GM23338 (cell line): ENCODE measurements at regions not wholly inside any gene's neighbourhood (a gene's known extent, or its start where the extent isn't known, plus 50 kb on each side); places are given as distances from the start of the nearest gene placed in this dataset.

ENCODE experiments used
- ATAC-seq: fragments of 200-7000 bp; cut with Tn5 transposase; 3 replicates; pipeline ENCODE4 v1.9.1; 2020
- DNase-seq: peaks from one replicate; pipeline ENCODE4 v3.0.0-alpha.2; 2015; ENCODE audit warnings: low spot score
- H2AFZ ChIP-seq: fragments of 200-600 bp; sonication (generic); 2 replicates; pipeline ENCODE4 v1.8.0; 2016; ENCODE audit warnings: antibody characterized with exemption, mild to moderate bottlenecking, moderate library complexity
- H3F3A ChIP-seq: fragments of 200-600 bp; sonication (generic); replicated peaks from 2 replicates; pipeline ENCODE4 v1.8.0; 2017; ENCODE audit warnings: antibody characterized with exemption, mixed run types, low read depth
- H3K27ac ChIP-seq: fragments of 200-600 bp; sonication (generic); 2 replicates; pipeline ENCODE4 v1.6.1; 2016; ENCODE audit warnings: low read depth
- H3K27me3 ChIP-seq: fragments of 200-600 bp; sonication (generic); 2 replicates; pipeline ENCODE4 v1.8.0; 2016; ENCODE audit warnings: mild to moderate bottlenecking, mixed run types, moderate library complexity; ENCODE audit not compliant: insufficient read depth
- H3K36me3 ChIP-seq: fragments of 200-600 bp; sonication (generic); 2 replicates; pipeline ENCODE4 v1.8.0; 2016; ENCODE audit warnings: mild to moderate bottlenecking; ENCODE audit not compliant: insufficient read depth
- H3K4me1 ChIP-seq: fragments of 200-600 bp; sonication (generic); 2 replicates; pipeline ENCODE4 v1.8.0; 2016; ENCODE audit warnings: mild to moderate bottlenecking, moderate library complexity; ENCODE audit not compliant: insufficient read depth
- H3K4me2 ChIP-seq: fragments of 200-600 bp; sonication (generic); 2 replicates; pipeline ENCODE4 v1.7.1; 2017; ENCODE audit warnings: mixed run types
- H3K4me3 ChIP-seq: fragments of 200-600 bp; sonication (generic); 2 replicates; pipeline ENCODE4 v1.6.1; 2016; ENCODE audit warnings: mixed run types
- H3K79me2 ChIP-seq: fragments of 200-600 bp; sonication (generic); replicated peaks from 2 replicates; pipeline ENCODE4 v1.8.0; 2017; ENCODE audit warnings: mild to moderate bottlenecking; ENCODE audit not compliant: insufficient read depth
- H3K9me2 ChIP-seq: fragments of 200-600 bp; sonication (generic); 2 replicates; pipeline ENCODE4 v1.8.0; 2017; ENCODE audit not compliant: insufficient read depth
- H4K20me1 ChIP-seq: fragments of 200-600 bp; sonication (generic); replicated peaks from 2 replicates; pipeline ENCODE4 v1.8.0; 2017; ENCODE audit warnings: mild to moderate bottlenecking; ENCODE audit not compliant: insufficient read depth
- H3K27ac Mint-ChIP-seq: 2 replicates; pipeline ENCODE4 v1.8.0; 2020; ENCODE audit warnings: inconsistent platforms, mild to moderate bottlenecking, moderate library complexity, mixed read lengths
- H3K27me3 Mint-ChIP-seq: 3 replicates; pipeline ENCODE4 v1.8.0; 2022; ENCODE audit warnings: low read depth, mild to moderate bottlenecking, moderate library complexity, mixed read lengths, inconsistent platforms; ENCODE audit not compliant: insufficient read depth, poor library complexity
- H3K36me3 Mint-ChIP-seq: 3 replicates; pipeline ENCODE4 v1.8.0; 2021; ENCODE audit warnings: low read depth, mild to moderate bottlenecking, inconsistent platforms, moderate library complexity, mixed read lengths
- H3K4me1 Mint-ChIP-seq: 3 replicates; pipeline ENCODE4 v1.8.0; 2020; ENCODE audit warnings: mild to moderate bottlenecking, inconsistent platforms, mixed read lengths
- H3K4me3 Mint-ChIP-seq: 3 replicates; pipeline ENCODE4 v1.8.0; 2021; ENCODE audit warnings: moderate library complexity, mild to moderate bottlenecking, inconsistent platforms, mixed read lengths
- H3K9me3 Mint-ChIP-seq: 3 replicates; pipeline ENCODE4 v1.8.0; 2020; ENCODE audit warnings: moderate library complexity, mild to moderate bottlenecking, inconsistent platforms, mixed read lengths
- CREB1 ChIP-seq: fragments of 250-450 bp; sonication (Bioruptor Pico); IDR thresholded peaks from 2 replicates; pipeline ENCODE4 v1.5.0; 2020; ENCODE audit warnings: low read depth, mild to moderate bottlenecking, moderate library complexity
- ETS1 ChIP-seq: IDR thresholded peaks from 2 replicates; pipeline ENCODE4 v1.6.1; 2016; ENCODE audit warnings: antibody characterized with exemption
- EZH2 ChIP-seq: fragments of 200-600 bp; sonication (generic); IDR thresholded peaks from one replicate; pipeline ENCODE4 v1.8.0; 2017; ENCODE audit warnings: antibody characterized with exemption, mild to moderate bottlenecking, low read depth; ENCODE audit not compliant: unreplicated experiment
- STAT1 ChIP-seq: IDR thresholded peaks from one replicate; pipeline ENCODE4 v1.6.1; 2016; ENCODE audit warnings: antibody characterized with exemption; ENCODE audit not compliant: unreplicated experiment
- TF ChIP-seq, protein P1 (sequence below), 2 experiments: fragments of 200-600 bp in 1 of 2; sonication (generic) in 1 of 2; conservative IDR thresholded peaks; 2 replicates each; pipeline versions ENCODE4 v1.5.1 to v1.6.1; 2016 to 2017; ENCODE audit warnings: antibody characterized with exemption in 2 of 2, low read depth in 2 of 2, mild to moderate bottlenecking in 2 of 2, moderate library complexity in 1 of 2
- TF ChIP-seq, protein P2 (sequence below): fragments of 250-450 bp; sonication (Bioruptor Pico); IDR thresholded peaks from 2 replicates; pipeline ENCODE4 v1.5.0; 2020; ENCODE audit warnings: mild to moderate bottlenecking, moderate library complexity

GRCh38 chr6:19159089-19159488 is 678.1 kb upstream of the ID4 start (continued):
- TF ChIP-seq, protein P1, sequence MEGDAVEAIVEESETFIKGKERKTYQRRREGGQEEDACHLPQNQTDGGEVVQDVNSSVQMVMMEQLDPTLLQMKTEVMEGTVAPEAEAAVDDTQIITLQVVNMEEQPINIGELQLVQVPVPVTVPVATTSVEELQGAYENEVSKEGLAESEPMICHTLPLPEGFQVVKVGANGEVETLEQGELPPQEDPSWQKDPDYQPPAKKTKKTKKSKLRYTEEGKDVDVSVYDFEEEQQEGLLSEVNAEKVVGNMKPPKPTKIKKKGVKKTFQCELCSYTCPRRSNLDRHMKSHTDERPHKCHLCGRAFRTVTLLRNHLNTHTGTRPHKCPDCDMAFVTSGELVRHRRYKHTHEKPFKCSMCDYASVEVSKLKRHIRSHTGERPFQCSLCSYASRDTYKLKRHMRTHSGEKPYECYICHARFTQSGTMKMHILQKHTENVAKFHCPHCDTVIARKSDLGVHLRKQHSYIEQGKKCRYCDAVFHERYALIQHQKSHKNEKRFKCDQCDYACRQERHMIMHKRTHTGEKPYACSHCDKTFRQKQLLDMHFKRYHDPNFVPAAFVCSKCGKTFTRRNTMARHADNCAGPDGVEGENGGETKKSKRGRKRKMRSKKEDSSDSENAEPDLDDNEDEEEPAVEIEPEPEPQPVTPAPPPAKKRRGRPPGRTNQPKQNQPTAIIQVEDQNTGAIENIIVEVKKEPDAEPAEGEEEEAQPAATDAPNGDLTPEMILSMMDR (conservative IDR thresholded peaks at IDR 0.05; ENCODE audit: low read depth in 2 of 2), result no peak

GRCh38 chr6:19159561-19159960 is 677.6 kb upstream of the ID4 start:
- TF ChIP-seq ETS1, result no peak
- H3K4me1 Mint-ChIP-seq, result peaks cover 5% of the 10 kb centered on the region; the same call in 2 of the 3 replicates
- H3K9me2 ChIP-seq, result no peaks in the 10 kb centered on the region

GRCh38 chr6:19160081-19160730 is 677.0 kb upstream of the ID4 start:
- no peaks in the 10 kb centered on the region for H3K79me2 ChIP-seq
- no peaks in the 10 kb centered on the region for H3K9me2 ChIP-seq
- no peaks in the 10 kb centered on the region for H3K27me3 ChIP-seq
- no peak overlapping the region for H3K27ac ChIP-seq
- no peaks in the 10 kb centered on the region for H3F3A ChIP-seq
- H3K27ac Mint-ChIP-seq, result no peak overlapping the region
- no peaks in the 10 kb centered on the region for H3K4me1 ChIP-seq
- DNase-seq (no peak), ATAC-seq (no peak)
- peaks cover 5% of the 10 kb centered on the region; the same call in 2 of the 3 replicates for H3K4me1 Mint-ChIP-seq
- H3K9me3 Mint-ChIP-seq, result no peaks in the 10 kb centered on the region
- H3K27me3 Mint-ChIP-seq, result no peaks in the 10 kb centered on the region
- H3K4me3 ChIP-seq, result no peak overlapping the region
- no peaks in the 10 kb centered on the region for H4K20me1 ChIP-seq
- no peak overlapping the region for H2AFZ ChIP-seq
- H3K4me2 ChIP-seq, result no peak overlapping the region
- no peak overlapping the region for H3K4me3 Mint-ChIP-seq
- no peaks in the 10 kb centered on the region for H3K36me3 Mint-ChIP-seq
- H3K36me3 ChIP-seq, result no peaks in the 10 kb centered on the region
- TF ChIP-seq, protein P2, sequence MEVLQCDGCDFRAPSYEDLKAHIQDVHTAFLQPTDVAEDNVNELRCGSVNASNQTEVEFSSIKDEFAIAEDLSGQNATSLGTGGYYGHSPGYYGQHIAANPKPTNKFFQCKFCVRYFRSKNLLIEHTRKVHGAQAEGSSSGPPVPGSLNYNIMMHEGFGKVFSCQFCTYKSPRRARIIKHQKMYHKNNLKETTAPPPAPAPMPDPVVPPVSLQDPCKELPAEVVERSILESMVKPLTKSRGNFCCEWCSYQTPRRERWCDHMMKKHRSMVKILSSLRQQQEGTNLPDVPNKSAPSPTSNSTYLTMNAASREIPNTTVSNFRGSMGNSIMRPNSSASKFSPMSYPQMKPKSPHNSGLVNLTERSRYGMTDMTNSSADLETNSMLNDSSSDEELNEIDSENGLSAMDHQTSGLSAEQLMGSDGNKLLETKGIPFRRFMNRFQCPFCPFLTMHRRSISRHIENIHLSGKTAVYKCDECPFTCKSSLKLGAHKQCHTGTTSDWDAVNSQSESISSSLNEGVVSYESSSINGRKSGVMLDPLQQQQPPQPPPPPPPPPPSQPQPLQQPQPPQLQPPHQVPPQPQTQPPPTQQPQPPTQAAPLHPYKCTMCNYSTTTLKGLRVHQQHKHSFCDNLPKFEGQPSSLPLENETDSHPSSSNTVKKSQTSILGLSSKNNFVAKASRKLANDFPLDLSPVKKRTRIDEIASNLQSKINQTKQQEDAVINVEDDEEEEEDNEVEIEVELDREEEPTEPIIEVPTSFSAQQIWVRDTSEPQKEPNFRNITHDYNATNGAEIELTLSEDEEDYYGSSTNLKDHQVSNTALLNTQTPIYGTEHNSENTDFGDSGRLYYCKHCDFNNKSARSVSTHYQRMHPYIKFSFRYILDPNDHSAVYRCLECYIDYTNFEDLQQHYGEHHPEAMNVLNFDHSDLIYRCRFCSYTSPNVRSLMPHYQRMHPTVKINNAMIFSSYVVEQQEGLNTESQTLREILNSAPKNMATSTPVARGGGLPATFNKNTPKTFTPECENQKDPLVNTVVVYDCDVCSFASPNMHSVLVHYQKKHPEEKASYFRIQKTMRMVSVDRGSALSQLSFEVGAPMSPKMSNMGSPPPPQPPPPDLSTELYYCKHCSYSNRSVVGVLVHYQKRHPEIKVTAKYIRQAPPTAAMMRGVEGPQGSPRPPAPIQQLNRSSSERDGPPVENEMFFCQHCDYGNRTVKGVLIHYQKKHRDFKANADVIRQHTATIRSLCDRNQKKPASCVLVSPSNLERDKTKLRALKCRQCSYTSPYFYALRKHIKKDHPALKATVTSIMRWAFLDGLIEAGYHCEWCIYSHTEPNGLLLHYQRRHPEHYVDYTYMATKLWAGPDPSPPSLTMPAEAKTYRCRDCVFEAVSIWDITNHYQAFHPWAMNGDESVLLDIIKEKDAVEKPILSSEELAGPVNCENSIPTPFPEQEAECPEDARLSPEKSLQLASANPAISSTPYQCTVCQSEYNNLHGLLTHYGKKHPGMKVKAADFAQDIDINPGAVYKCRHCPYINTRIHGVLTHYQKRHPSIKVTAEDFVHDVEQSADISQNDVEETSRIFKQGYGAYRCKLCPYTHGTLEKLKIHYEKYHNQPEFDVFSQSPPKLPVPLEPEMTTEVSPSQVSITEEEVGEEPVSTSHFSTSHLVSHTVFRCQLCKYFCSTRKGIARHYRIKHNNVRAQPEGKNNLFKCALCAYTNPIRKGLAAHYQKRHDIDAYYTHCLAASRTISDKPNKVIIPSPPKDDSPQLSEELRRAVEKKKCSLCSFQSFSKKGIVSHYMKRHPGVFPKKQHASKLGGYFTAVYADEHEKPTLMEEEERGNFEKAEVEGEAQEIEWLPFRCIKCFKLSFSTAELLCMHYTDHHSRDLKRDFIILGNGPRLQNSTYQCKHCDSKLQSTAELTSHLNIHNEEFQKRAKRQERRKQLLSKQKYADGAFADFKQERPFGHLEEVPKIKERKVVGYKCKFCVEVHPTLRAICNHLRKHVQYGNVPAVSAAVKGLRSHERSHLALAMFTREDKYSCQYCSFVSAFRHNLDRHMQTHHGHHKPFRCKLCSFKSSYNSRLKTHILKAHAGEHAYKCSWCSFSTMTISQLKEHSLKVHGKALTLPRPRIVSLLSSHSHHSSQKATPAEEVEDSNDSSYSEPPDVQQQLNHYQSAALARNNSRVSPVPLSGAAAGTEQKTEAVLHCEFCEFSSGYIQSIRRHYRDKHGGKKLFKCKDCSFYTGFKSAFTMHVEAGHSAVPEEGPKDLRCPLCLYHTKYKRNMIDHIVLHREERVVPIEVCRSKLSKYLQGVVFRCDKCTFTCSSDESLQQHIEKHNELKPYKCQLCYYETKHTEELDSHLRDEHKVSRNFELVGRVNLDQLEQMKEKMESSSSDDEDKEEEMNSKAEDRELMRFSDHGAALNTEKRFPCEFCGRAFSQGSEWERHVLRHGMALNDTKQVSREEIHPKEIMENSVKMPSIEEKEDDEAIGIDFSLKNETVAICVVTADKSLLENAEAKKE (CRISPR knock-in tag), result no peak
- TF ChIP-seq STAT1 (no peak), EZH2 (no peak), CREB1 (CRISPR knock-in tag) (no peak), ETS1 (no peak)

More at GRCh38 chr6:19159561-19159960, 677.6 kb upstream of the ID4 start:
- Histone ChIP-seq H3K79me2 (no peaks in the 10 kb centered on the region), H3K27ac (no peak overlapping the region), H3K36me3 (no peaks in the 10 kb centered on the region), H3K4me1 (no peaks in the 10 kb centered on the region), H3F3A (no peaks in the 10 kb centered on the region), H4K20me1 (no peaks in the 10 kb centered on the region), H3K27me3 (no peaks in the 10 kb centered on the region), H3K4me3 (no peak overlapping the region), H2AFZ (no peak overlapping the region), H3K4me2 (no peak overlapping the region)
- H3K36me3 Mint-ChIP-seq, result no peaks in the 10 kb centered on the region
- H3K27ac Mint-ChIP-seq, result no peak overlapping the region
- no peaks in the 10 kb centered on the region for H3K9me3 Mint-ChIP-seq
- ATAC-seq, result no peak
- H3K27me3 Mint-ChIP-seq, result no peaks in the 10 kb centered on the region
- H3K4me3 Mint-ChIP-seq, result no peak overlapping the region
- no peak for DNase-seq
